Panc1 (cell line): ENCODE measurements at regions not wholly inside any gene's neighbourhood (a gene's known extent, or its start where the extent isn't known, plus 50 kb on each side); places are given as distances from the start of the nearest gene placed in this dataset.

Source experiments
- CTCF ChIP-seq: fragments of 450-650 bp; IDR thresholded peaks from 2 replicates; pipeline ENCODE4 v1.5.1; 2017; ENCODE audit warnings: mild to moderate bottlenecking
- POLR2AphosphoS5 ChIP-seq: IDR thresholded peaks from 2 replicates; pipeline ENCODE4 v1.6.1; 2012; ENCODE audit warnings: mild to moderate bottlenecking, low read depth, low read length, moderate library complexity
- REST ChIP-seq, 2 experiments: IDR thresholded peaks; 2 replicates each; pipeline ENCODE4 v1.6.1; 2011 to 2012; ENCODE audit warnings: low read depth in 2 of 2, control low read depth in 1 of 2, low read length in 1 of 2, mild to moderate bottlenecking in 1 of 2, moderate library complexity in 1 of 2; ENCODE audit not compliant: insufficient read depth in 1 of 2

- TF ChIP-seq REST (IDR thresholded peaks at IDR 0.05; ENCODE audit: insufficient read depth in 1 of 2, low read depth in 2 of 2, low read length in 1 of 2) (no peak), CTCF (no peak), POLR2AphosphoS5 (no peak)
Observed at GRCh38 chr7:70884440-70884764, 247.5 kb upstream of the GALNT17 start.
